ENCODE measurements at regions not wholly inside any gene's neighbourhood (a gene's known extent, or its start where the extent isn't known, plus 50 kb on each side); places are given as distances from the start of the nearest gene placed in this dataset.

- TF ChIP-seq, protein P1, sequence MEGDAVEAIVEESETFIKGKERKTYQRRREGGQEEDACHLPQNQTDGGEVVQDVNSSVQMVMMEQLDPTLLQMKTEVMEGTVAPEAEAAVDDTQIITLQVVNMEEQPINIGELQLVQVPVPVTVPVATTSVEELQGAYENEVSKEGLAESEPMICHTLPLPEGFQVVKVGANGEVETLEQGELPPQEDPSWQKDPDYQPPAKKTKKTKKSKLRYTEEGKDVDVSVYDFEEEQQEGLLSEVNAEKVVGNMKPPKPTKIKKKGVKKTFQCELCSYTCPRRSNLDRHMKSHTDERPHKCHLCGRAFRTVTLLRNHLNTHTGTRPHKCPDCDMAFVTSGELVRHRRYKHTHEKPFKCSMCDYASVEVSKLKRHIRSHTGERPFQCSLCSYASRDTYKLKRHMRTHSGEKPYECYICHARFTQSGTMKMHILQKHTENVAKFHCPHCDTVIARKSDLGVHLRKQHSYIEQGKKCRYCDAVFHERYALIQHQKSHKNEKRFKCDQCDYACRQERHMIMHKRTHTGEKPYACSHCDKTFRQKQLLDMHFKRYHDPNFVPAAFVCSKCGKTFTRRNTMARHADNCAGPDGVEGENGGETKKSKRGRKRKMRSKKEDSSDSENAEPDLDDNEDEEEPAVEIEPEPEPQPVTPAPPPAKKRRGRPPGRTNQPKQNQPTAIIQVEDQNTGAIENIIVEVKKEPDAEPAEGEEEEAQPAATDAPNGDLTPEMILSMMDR (conservative IDR thresholded peaks at IDR 0.05) = no peak
- no peak overlapping the region for H3K27ac ChIP-seq
Observed at GRCh38 chr14:98296895-98297294, 975.1 kb downstream of the BCL11B start.

- TF ChIP-seq, protein P1 (conservative IDR thresholded peaks at IDR 0.05) = no peak
- TF ChIP-seq ZFX (IDR thresholded peaks at IDR 0.05) = no peak
- no peak overlapping the region for H3K27ac ChIP-seq
Observed at GRCh38 chr14:98297567-98297966, 974.4 kb downstream of the BCL11B start.

DNA sequence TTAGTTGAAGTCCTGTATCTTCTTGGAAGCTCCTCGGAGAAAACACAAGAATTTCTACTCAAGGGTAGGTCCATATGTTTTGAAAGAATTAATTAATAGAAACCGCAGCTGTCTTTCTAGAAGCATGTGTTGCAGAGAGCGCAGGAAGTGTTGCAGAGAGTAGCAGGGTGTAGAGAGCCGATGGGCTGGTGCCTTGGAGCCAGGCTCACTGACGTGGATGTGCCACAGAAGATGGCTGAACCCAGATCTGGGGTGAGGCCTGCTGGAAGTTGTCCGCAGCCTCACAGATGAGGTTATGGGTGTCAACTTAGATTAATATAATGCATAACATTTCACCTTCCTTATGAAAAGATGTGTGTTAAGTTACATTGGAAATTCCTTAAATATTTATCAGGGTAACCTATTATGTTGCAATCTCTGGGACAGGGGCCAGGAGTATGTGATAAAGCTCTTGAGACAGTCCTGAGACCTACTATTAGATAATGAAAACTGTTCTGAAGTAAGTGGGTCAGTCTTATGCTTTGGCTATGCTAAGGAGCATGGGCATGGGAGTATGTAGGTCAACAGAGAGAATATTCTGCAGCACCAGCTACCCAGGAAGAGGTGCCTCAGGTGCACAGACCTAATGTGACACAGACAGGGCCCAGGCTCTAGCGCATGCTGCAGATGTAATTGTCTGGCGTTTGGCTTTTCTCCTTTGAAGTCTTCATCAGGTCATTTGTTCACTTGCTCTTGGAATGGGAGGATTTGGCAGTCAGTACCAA, 973.3 kb downstream of the BCL11B start:
- H3K27ac ChIP-seq = no peak overlapping the region
- TF ChIP-seq, protein P1 (conservative IDR thresholded peaks at IDR 0.05) = no peak
- no peak for TF ChIP-seq ZFX (IDR thresholded peaks at IDR 0.05)

DNA sequence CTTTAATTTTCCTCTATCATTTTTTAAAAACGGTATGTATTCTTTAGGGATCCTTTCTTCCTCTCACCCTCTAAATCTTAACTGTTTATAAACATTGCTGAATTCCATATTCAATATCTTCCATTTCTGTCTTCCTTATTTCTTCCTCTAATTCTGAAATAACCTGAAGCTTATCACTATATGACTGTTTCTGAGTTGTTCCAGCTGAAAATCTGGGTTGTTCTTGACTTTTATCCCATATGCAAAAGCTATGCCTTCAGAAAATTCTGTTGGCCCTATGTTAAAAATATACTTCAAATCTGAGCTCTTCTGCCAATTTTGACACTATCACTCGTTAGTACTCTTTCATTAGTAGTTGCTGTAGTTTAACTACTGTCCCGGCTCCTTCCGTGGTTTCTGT, 970.3 kb downstream of the BCL11B start:
- TF ChIP-seq ZFX (IDR thresholded peaks at IDR 0.05) = no peak
- TF ChIP-seq, protein P1 (conservative IDR thresholded peaks at IDR 0.05) = no peak
- no peak overlapping the region for H3K27ac ChIP-seq

DNA sequence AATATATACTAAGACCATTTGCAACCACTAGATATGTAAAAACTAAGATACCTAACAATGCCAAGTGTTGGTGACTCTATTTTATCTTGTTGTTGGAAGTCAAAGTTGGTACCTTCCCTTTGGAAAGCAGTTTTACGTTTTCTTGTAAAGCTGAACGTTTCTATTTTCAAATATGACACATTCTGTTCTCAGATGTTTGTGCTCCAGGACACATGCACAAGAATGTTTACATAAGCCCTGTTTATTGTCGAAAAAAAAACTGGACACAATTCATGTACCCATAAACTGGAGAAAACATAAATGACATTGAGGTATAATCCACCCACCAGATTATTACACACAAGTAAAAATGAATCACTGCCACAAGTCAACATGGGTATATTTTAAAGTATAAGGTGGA, 967.4 kb downstream of the BCL11B start:
- TF ChIP-seq ZFX (IDR thresholded peaks at IDR 0.05) = no peak
- TF ChIP-seq, protein P1 (conservative IDR thresholded peaks at IDR 0.05) = no peak
- no peak overlapping the region; the same call in 1 of the 2 replicates for H3K27ac ChIP-seq

DNA sequence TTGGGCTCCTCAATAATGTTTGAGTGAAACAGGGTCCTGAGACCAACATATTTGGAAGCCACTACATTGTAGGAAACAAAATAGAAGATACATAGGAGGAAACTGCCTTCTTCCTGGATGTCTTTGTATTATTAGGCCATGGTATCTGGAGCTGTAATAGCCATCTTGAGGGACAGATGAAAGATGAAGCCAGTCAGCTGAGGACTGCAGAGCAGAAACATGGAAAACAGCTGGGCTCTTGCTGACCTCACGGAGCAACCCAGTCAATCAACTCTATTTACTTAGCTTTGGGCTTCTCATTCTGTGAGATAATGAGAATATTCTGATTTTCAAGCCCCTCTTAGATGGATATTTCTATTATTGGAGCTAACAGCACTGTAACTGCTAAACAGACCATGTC, 962.4 kb downstream of the BCL11B start:
- TF ChIP-seq ZFX (IDR thresholded peaks at IDR 0.05) = no peak
- TF ChIP-seq, protein P1 (conservative IDR thresholded peaks at IDR 0.05) = no peak
- no peak overlapping the region for H3K27ac ChIP-seq

DNA sequence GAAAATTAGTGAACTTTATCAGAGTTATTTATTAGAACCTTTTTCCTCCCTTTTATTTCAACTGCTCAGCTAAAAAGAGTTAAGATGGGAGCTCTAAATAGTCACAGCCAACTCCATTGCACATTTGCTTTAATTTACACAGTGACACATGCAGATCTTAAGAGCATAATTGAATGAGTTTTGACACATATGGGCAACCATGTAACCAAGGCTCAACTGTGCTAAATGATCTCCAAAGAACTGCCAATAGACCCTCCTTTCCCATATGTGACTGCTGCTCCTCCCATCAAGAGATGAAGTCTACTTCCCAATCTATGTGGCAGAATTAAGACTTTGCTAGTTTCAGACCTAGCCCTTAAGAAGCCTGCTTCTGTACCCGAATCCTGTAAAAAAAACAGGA, 960.0 kb downstream of the BCL11B start:
- TF ChIP-seq, protein P1 (conservative IDR thresholded peaks at IDR 0.05) = no peak
- TF ChIP-seq ZFX (IDR thresholded peaks at IDR 0.05) = no peak
- no peak overlapping the region for H3K27ac ChIP-seq
